HG03469 (cell line): ENCODE measurements at regions not wholly inside any gene's neighbourhood (a gene's known extent, or its start where the extent isn't known, plus 50 kb on each side); places are given as distances from the start of the nearest gene placed in this dataset.
"Not testable (repeated sequence)": the region's sequence is repeated elsewhere in the genome, so short reads cannot be mapped to it uniquely, and the experiment has no call there.

ENCODE experiments used
- ATAC-seq: cut with Tn5 transposase; IDR thresholded peaks from one replicate; pipeline ENCODE4 v1.9.1; 2021; ENCODE audit warnings: mild to moderate bottlenecking, moderate library complexity, moderate number of reproducible peaks; ENCODE audit not compliant: unreplicated experiment

GRCh38 chr9:39663020-39663419, 307.6 kb downstream of the SPATA31A1 start:
- ATAC-seq, result not testable (repeated sequence)

GRCh38 chr9:39663713-39664112, 308.2 kb downstream of the SPATA31A1 start:
- peak; percentile 81 for ATAC-seq

- ATAC-seq, result not testable (repeated sequence)
These were observed 309.6 kb downstream of the SPATA31A1 start for GRCh38 chr9:39665020-39665419.

- ATAC-seq, result not testable (repeated sequence)
These were observed 319.2 kb downstream of the SPATA31A1 start for GRCh38 chr9:39674437-39675210.

GRCh38 chr9:39675211-39675553, 319.7 kb downstream of the SPATA31A1 start:
- ATAC-seq, result not testable (repeated sequence)

GRCh38 chr9:39678534-39679263, 323.2 kb downstream of the SPATA31A1 start:
- ATAC-seq, result not testable (repeated sequence)

GRCh38 chr9:39680694-39681401, 325.4 kb downstream of the SPATA31A1 start:
- not testable (repeated sequence) for ATAC-seq

- not testable (repeated sequence) for ATAC-seq
These were observed 373.4 kb downstream of the SPATA31A1 start for GRCh38 chr9:39728862-39729261.

GRCh38 chr9:39744898-39745297, 389.4 kb downstream of the SPATA31A1 start:
- ATAC-seq, result not testable (repeated sequence)

GRCh38 chr9:39775570-39775969, 420.1 kb downstream of the SPATA31A1 start:
- not testable (repeated sequence) for ATAC-seq

- peak; percentile 99 for ATAC-seq
These were observed 435.9 kb downstream of the SPATA31A1 start for GRCh38 chr9:39791356-39791755.

- ATAC-seq, result not testable (repeated sequence)
These were observed 442.5 kb downstream of the SPATA31A1 start for GRCh38 chr9:39797935-39798334.

GRCh38 chr9:39799252-39799651, 443.8 kb downstream of the SPATA31A1 start:
- ATAC-seq, result not testable (repeated sequence)

GRCh38 chr9:39802561-39802960, 447.1 kb downstream of the SPATA31A1 start:
- not testable (repeated sequence) for ATAC-seq

- ATAC-seq, result peak; percentile 90
These were observed 454.1 kb downstream of the SPATA31A1 start for GRCh38 chr9:39809401-39810226.

- ATAC-seq, result not testable (repeated sequence)
These were observed 454.9 kb downstream of the SPATA31A1 start for GRCh38 chr9:39810401-39810800.

GRCh38 chr9:39811615-39812014, 456.1 kb downstream of the SPATA31A1 start:
- not testable (repeated sequence) for ATAC-seq

- ATAC-seq, result not testable (repeated sequence)
These were observed 473.0 kb downstream of the SPATA31A1 start for GRCh38 chr9:39828457-39828856.
